D721Med (cell line): ENCODE measurements at regions not wholly inside any gene's neighbourhood (a gene's known extent, or its start where the extent isn't known, plus 50 kb on each side); places are given as distances from the start of the nearest gene placed in this dataset.

Experiments used
- DNase-seq: peaks from one replicate; pipeline ENCODE4 v3.0.0; 2011; ENCODE audit warnings: low spot score; ENCODE audit not compliant: insufficient read length
- FAIRE-seq: peaks from 2 replicates; lab custom pipeline; 2011; peaks lifted over from hg19 to GRCh38; lab: Jason Lieb, UNC
- CTCF ChIP-seq: IDR thresholded peaks from 2 replicates; pipeline ENCODE4 v1.5.1; 2012; ENCODE audit warnings: mild to moderate bottlenecking, control low read depth; ENCODE audit not compliant: insufficient read depth; ENCODE audit errors: missing control alignments

- FAIRE-seq (no peak), DNase-seq (no peak)
- TF ChIP-seq CTCF: no peak
Measured at GRCh38 chr7:131067220-131067619, 260.5 kb upstream of the MKLN1 start.

DNA sequence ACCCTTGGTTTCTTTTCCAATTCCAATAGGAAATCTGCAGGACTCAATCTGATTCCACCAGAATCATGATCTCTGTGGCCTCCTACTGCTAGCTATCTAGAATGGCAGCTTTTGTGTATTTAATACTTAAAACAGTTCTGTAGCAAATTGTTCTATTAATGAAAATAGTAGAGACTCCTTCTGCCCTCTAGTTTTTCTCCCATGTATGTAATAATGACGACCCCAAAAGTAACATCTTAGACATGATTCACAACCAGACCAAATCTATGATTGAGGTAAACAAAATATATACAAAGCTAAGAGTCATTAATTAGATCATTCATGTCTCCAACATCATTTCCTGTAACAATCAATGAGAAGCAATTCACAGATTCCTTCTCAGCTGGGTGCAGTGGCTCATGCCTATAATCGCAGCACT lies 259.1 kb upstream of the MKLN1 start:
- no peak for DNase-seq
- FAIRE-seq: no peak
- TF ChIP-seq CTCF: peak; percentile 6

DNA sequence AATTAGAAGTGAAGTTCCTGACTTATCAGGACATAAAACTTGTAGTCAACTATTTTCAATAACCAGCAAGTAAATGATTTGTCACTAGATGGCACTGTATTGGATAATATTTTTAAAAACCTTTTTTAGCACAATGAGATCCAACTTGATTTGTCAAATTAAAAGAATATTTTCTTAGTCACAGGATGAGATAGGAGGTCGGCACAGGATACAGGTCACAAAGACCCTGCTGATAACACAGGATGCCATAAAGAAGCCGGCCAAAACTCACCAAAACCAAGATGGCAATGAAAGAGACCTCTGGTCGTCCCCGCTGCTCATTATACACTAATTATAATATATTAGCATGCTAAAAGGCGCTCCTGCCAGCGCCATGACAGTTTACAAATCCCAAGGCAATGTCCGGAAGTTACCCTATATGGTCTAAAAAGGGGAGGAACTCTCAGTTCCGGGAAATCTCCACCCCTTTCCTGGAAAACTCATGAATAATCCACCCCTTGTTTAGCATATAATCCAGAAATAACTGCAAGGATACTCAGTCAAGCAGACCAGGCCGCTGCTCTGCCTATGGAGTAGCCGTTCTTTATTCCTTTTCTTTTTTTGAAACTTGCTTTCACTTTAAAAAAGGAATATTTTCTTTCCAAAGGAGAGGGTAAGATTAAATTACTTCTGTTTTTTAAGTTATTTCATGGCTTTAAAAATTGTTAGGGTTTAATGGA lies 255.7 kb upstream of the MKLN1 start:
- no peak for FAIRE-seq

DNA sequence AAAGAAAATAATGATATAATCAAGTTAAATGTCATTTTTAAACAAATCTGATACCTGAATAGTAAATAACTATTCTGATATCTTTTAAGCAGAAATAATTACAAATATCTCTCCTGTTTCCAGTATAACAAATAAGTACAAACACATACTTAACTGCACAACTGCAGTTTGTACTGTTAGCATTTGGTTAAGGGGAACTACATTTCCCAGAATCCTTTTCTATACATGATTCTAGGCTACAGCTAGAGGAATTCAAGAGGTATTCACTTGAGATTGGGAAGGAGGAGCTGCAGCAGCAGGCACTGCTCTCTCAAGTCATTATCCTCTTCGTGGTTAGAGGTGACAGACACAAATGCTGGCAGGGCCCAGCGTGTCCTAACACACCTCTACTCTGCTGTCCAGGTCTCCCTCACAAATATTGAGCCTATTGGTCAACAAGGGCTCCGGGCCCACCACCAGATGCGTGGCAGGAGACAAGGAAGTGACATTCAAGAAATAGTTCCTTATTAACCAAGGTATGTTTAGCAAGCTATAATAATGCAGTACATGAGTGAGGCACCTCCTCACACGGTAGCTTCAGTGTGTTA lies 255.1 kb upstream of the MKLN1 start:
- peak; percentile 26 for DNase-seq
- FAIRE-seq: no peak

More for the DNA sequence above, 255.7 kb upstream of the MKLN1 start:
- no peak for DNase-seq
- peak; percentile 41 for TF ChIP-seq CTCF

GRCh38 chr7:131074043-131074442 lies 253.6 kb upstream of the MKLN1 start:
- FAIRE-seq (no peak), DNase-seq (no peak)
- TF ChIP-seq CTCF: no peak

More for the DNA sequence above, 255.1 kb upstream of the MKLN1 start:
- no peak for TF ChIP-seq CTCF

DNA sequence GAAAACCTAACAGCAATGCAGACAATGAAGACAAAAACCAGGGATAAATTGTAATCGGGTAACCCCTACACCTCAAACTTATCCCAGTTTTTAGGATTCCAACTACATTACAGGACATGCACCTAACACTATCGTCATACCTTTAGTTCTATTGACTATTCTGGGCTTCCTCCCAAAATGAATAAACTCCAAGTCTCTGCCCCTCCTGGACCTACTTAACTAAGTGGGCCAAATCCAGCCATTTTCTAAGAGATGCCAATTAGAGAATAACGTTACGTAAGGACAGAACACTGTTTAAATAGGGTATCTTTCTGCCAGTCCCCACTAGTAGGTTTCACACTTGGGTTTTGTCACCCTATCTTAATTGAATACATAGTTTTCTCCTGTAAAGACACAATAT lies 253.1 kb upstream of the MKLN1 start:
- FAIRE-seq (no peak), DNase-seq (no peak)
- no peak for TF ChIP-seq CTCF

DNA sequence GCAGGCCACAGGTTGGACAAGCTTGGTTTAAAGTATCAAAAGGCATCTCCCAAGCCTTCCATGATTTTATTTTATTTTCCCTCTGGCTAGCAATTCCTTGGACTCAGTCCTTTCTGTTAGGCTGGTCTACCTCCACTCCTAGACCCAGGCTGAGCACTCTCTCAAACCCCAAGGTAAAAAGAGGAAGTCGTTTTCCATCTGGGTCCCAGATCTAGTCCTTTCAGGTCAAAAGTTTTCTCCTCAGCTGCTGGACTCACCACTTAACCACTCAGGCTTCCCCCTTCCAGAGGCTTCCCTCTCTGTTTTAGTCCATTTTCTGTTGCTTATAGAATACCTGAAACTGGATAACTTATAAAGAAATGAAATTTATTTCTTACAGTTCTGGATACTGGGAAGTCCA lies 252.3 kb upstream of the MKLN1 start:
- FAIRE-seq (no peak), DNase-seq (no peak)
- TF ChIP-seq CTCF: no peak
